HCT116 (cell line): ENCODE measurements at regions not wholly inside any gene's neighbourhood (a gene's known extent, or its start where the extent isn't known, plus 50 kb on each side); places are given as distances from the start of the nearest gene placed in this dataset.

Source experiments
- ATAC-seq: fragments of 200-7000 bp; cut with Tn5 transposase; 2 replicates; pipeline ENCODE4 v1.9.1; 2020; ENCODE audit warnings: mild to moderate bottlenecking, moderate library complexity
- BruUV-seq: library from RNA; stranded (reverse); fragments of 400-500 nt; replicated peaks from 2 replicates; lab custom pipeline; 2021; lab: Mats Ljungman, UMichigan
- CTCF ChIA-PET: fragments of 300-600 bp; sonication (Branson Sonifier 250); formaldehyde crosslinking; loops from one replicate; lab custom pipeline; 2021; ENCODE audit warnings: antibody characterized with exemption; lab: Charles Lee
- POLR2A ChIA-PET: fragments of 300-600, 350-600 bp; sonication (Branson Sonifier 250); formaldehyde crosslinking; loops from one replicate; lab custom pipeline; 2021; ENCODE audit warnings: antibody characterized with exemption; lab: Charles Lee
- RAD21 ChIA-PET, 2 experiments: fragments of 300-600 bp; sonication (Branson Sonifier 250); formaldehyde crosslinking; loops; one replicate each; lab custom pipeline; 2023; ENCODE audit warnings: low total read pairs in 2 of 2; ENCODE audit not compliant: uncharacterized antibody in 2 of 2, unreplicated experiment in 2 of 2, low non-redundant PET in 1 of 2; lab: Charles Lee
- DNase-seq: peaks from one replicate; pipeline ENCODE4 v3.0.0-alpha.2; 2010; ENCODE audit warnings: low read depth, low spot score
- H2AFZ ChIP-seq: fragments of 200-600 bp; shearing (Covaris generic), sonication (generic); 2 replicates; pipeline ENCODE4 v1.6.1; 2017; ENCODE audit warnings: low read depth, mixed run types, mixed read lengths, antibody characterized with exemption, low read length; ENCODE audit not compliant: poor library complexity, severe bottlenecking
- H3K27ac ChIP-seq: 2 replicates; pipeline ENCODE4 v1.5.1; 2012; ENCODE audit warnings: low read depth, low read length
- H3K27me3 ChIP-seq: fragments of 200-600 bp; sonication (generic); 2 replicates; pipeline ENCODE4 v1.6.1; 2016; ENCODE audit warnings: mixed run types, low read length, mixed read lengths; ENCODE audit not compliant: insufficient read depth
- H3K36me3 ChIP-seq, 2 experiments: fragments of 200-500 bp in 1 of 2; fragments of 200-600 bp in 1 of 2; sonication (Bioruptor generic) in 1 of 2; sonication (generic) in 1 of 2; 2 replicates each; pipeline versions ENCODE4 v1.5.1 to v1.6.1; 2014 to 2016; ENCODE audit warnings: low read length in 2 of 2, inconsistent platforms in 1 of 2, mixed read lengths in 1 of 2, mixed run types in 1 of 2; ENCODE audit not compliant: insufficient read depth in 2 of 2, control insufficient read depth in 1 of 2
- H3K4me1 ChIP-seq, 2 experiments: fragments of 200-600 bp in 1 of 2; sonication (generic) in 1 of 2; 2 replicates each; pipeline versions ENCODE4 v1.5.1 to v1.6.1; 2012 to 2017; ENCODE audit warnings: low read length in 2 of 2, inconsistent platforms in 1 of 2, mild to moderate bottlenecking in 1 of 2, mixed read lengths in 1 of 2, mixed run types in 1 of 2, moderate library complexity in 1 of 2; ENCODE audit not compliant: insufficient read depth in 2 of 2, control insufficient read depth in 1 of 2
- H3K4me2 ChIP-seq: fragments of 200-600 bp; sonication (generic); 2 replicates; pipeline ENCODE4 v1.6.1; 2017; ENCODE audit warnings: mixed run types, low read length, mixed read lengths
- H3K4me3 ChIP-seq, 2 experiments: fragments of 200-600 bp in 1 of 2; sonication (generic) in 1 of 2; replicated peaks in 1 of 2; 2 replicates each; pipeline ENCODE4 v1.5.1; 2011 to 2016; ENCODE audit warnings: low read length in 2 of 2, control low read depth in 1 of 2, low read depth in 1 of 2, mild to moderate bottlenecking in 1 of 2, mixed read lengths in 1 of 2, mixed run types in 1 of 2
- H3K79me2 ChIP-seq: fragments of 200-600 bp; sonication (generic); 2 replicates; pipeline ENCODE4 v1.6.1; 2017; ENCODE audit warnings: mild to moderate bottlenecking, mixed run types, low read length, moderate library complexity, mixed read lengths; ENCODE audit not compliant: insufficient read depth
- H3K9ac ChIP-seq: fragments of 200-600 bp; sonication (generic); 2 replicates; pipeline ENCODE4 v1.6.1; 2016; ENCODE audit warnings: low read length, mixed read lengths
- H3K9me2 ChIP-seq: fragments of 200-600 bp; sonication (generic), shearing (Covaris generic); 2 replicates; pipeline ENCODE4 v1.6.1; 2017; ENCODE audit warnings: mixed run types, mild to moderate bottlenecking, moderate library complexity; ENCODE audit not compliant: insufficient read depth
- H3K9me3 ChIP-seq, 2 experiments: fragments of 200-500 bp in 1 of 2; fragments of 200-600 bp in 1 of 2; sonication (Bioruptor generic) in 1 of 2; sonication (generic) in 1 of 2; 2 replicates each; pipeline ENCODE4 v1.6.1; 2014 to 2017; ENCODE audit warnings: low read length in 2 of 2, mixed read lengths in 2 of 2, inconsistent platforms in 1 of 2, low read depth in 1 of 2, mild to moderate bottlenecking in 1 of 2, mixed run types in 1 of 2, moderate library complexity in 1 of 2; ENCODE audit not compliant: control insufficient read depth in 1 of 2, insufficient read depth in 1 of 2
- H4K20me1 ChIP-seq: fragments of 200-600 bp; sonication (generic), shearing (Covaris generic); 2 replicates; pipeline ENCODE4 v1.6.1; 2017; ENCODE audit warnings: mixed run types, mild to moderate bottlenecking, moderate library complexity; ENCODE audit not compliant: insufficient read depth
- ATF3 ChIP-seq: IDR thresholded peaks from 2 replicates; pipeline ENCODE4 v1.6.1; 2012
- CBX3 ChIP-seq: IDR thresholded peaks from 2 replicates; pipeline ENCODE4 v1.6.1; 2012; ENCODE audit warnings: low read depth
- CEBPB ChIP-seq: IDR thresholded peaks from 2 replicates; pipeline ENCODE4 v1.6.1; 2012; ENCODE audit warnings: low read depth
- CTCF ChIP-seq, 3 experiments: fragments of 200-600 bp in 1 of 3; sonication (generic) in 1 of 3; IDR thresholded peaks in 2 of 3; conservative IDR thresholded peaks in 1 of 3; 2 replicates each; pipeline ENCODE4 v1.5.1; 2012 to 2017; ENCODE audit warnings: low read depth in 2 of 3, low read length in 2 of 3, antibody characterized with exemption in 1 of 3, borderline replicate concordance in 1 of 3, control low read depth in 1 of 3, mild to moderate bottlenecking in 1 of 3, mixed read lengths in 1 of 3, mixed run types in 1 of 3, moderate library complexity in 1 of 3; ENCODE audit not compliant: insufficient read depth in 1 of 3
- EGR1 ChIP-seq: IDR thresholded peaks from 2 replicates; pipeline ENCODE4 v1.6.1; 2012; ENCODE audit warnings: low read depth
- ELF1 ChIP-seq: IDR thresholded peaks from 2 replicates; pipeline ENCODE4 v1.6.1; 2012; ENCODE audit warnings: low read depth, borderline replicate concordance
- EZH2 ChIP-seq: fragments of 200-600 bp; sonication (generic); IDR thresholded peaks from 2 replicates; pipeline ENCODE4 v1.6.1; 2017; ENCODE audit warnings: antibody characterized with exemption, mixed run types
- FOSL1 ChIP-seq: IDR thresholded peaks from 2 replicates; pipeline ENCODE4 v1.6.1; 2012; ENCODE audit warnings: low read depth
- POLR2A ChIP-seq: IDR thresholded peaks from 2 replicates; pipeline ENCODE4 v1.7.0; 2011; ENCODE audit warnings: borderline replicate concordance; ENCODE audit not compliant: insufficient read depth, insufficient read length; ENCODE audit errors: extremely low read depth
- SIN3A ChIP-seq: IDR thresholded peaks from 2 replicates; pipeline ENCODE4 v1.6.1; 2012; ENCODE audit warnings: low read depth
- SP1 ChIP-seq: IDR thresholded peaks from 2 replicates; pipeline ENCODE4 v1.6.1; 2012; ENCODE audit warnings: low read depth
- SRF ChIP-seq: IDR thresholded peaks from 2 replicates; pipeline ENCODE4 v1.6.1; 2012; ENCODE audit warnings: low read depth
- TCF7L2 ChIP-seq: IDR thresholded peaks from 2 replicates; pipeline ENCODE4 v1.7.0; 2011; ENCODE audit warnings: borderline replicate concordance, inconsistent platforms; ENCODE audit not compliant: insufficient read depth, insufficient read length; ENCODE audit errors: extremely low read depth
- ZNF274 ChIP-seq: fragments of 200-500 bp; sonication (Bioruptor generic); IDR thresholded peaks from 2 replicates; pipeline ENCODE4 v1.6.1; 2014; ENCODE audit warnings: mild to moderate bottlenecking, low read depth, low read length, inconsistent platforms
- intact Hi-C: fragments of 100-400 bp; cut with micrococcal nuclease; formaldehyde crosslinking; loops from 2 replicates; pipeline ENCODE4 v1.10.0; 2022

- H2AFZ ChIP-seq, result no peak overlapping the region
- POLR2A ChIA-PET, result no interaction called here
- no TSS peak for BruUV-seq
- no peaks in the 10 kb centered on the region for H3K9me3 ChIP-seq
- no peaks in the 10 kb centered on the region for H3K79me2 ChIP-seq
- CTCF ChIA-PET, result no interaction called here
- H4K20me1 ChIP-seq, result no peaks in the 10 kb centered on the region
- ATAC-seq (no peak), DNase-seq (no peak)
- H3K4me3 ChIP-seq, result no peak overlapping the region
- TF ChIP-seq SIN3A, result no peak
- no peak for TF ChIP-seq CTCF (IDR thresholded peaks at IDR 0.05 in 2 of 3, conservative IDR thresholded peaks at IDR 0.05 in 1 of 3; ENCODE audit: borderline replicate concordance in 1 of 3, insufficient read depth in 1 of 3, low read depth in 2 of 3, low read length in 2 of 3)
- no peak for TF ChIP-seq SP1
- TF ChIP-seq ATF3, result no peak
- no peak for TF ChIP-seq ELF1
- no peak for TF ChIP-seq CBX3
- H3K27me3 ChIP-seq, result no peaks in the 10 kb centered on the region
- no peaks in the 10 kb centered on the region for H3K9me2 ChIP-seq
- no peak overlapping the region for H3K27ac ChIP-seq
- intact Hi-C loops, result no loop called here
- H3K36me3 ChIP-seq, result no peaks in the 10 kb centered on the region
- RAD21 ChIA-PET, result no interaction called here
- no peak overlapping the region for H3K4me2 ChIP-seq
- H3K9ac ChIP-seq, result no peak overlapping the region
- H3K4me1 ChIP-seq, result no peaks in the 10 kb centered on the region
Measured at GRCh38 chr4:116551806-116552205, 533.6 kb downstream of the TRAM1L1 start.

- ATAC-seq, result no peak
- intact Hi-C loops, result no loop called here
- Histone ChIP-seq H3K9me2 (no peaks in the 10 kb centered on the region), H3K4me1 (no peaks in the 10 kb centered on the region), H3K4me3 (no peak overlapping the region), H3K27me3 (no peaks in the 10 kb centered on the region), H3K27ac (no peak overlapping the region), H4K20me1 (no peaks in the 10 kb centered on the region), H2AFZ (no peak overlapping the region), H3K9ac (no peak overlapping the region), H3K9me3 (no peaks in the 10 kb centered on the region), H3K4me2 (no peak overlapping the region), H3K79me2 (no peaks in the 10 kb centered on the region), H3K36me3 (no peaks in the 10 kb centered on the region)
- no TSS peak for BruUV-seq
- no peak for DNase-seq
- TF ChIP-seq POLR2A, result no peak
- no peak for TF ChIP-seq EZH2
- no peak for TF ChIP-seq EGR1
- TF ChIP-seq SP1, result no peak
- TF ChIP-seq TCF7L2, result no peak
- no peak for TF ChIP-seq ZNF274
- no peak for TF ChIP-seq CEBPB
- no peak for TF ChIP-seq SRF
- TF ChIP-seq FOSL1, result no peak
- CTCF ChIA-PET, result no interaction called here
- RAD21 ChIA-PET, result no interaction called here
- POLR2A ChIA-PET, result no interaction called here
Measured at GRCh38 chr4:116547632-116548031, 537.7 kb downstream of the TRAM1L1 start.
